GM12878 (cell line): ENCODE measurements at regions not wholly inside any gene's neighbourhood (a gene's known extent, or its start where the extent isn't known, plus 50 kb on each side); places are given as distances from the start of the nearest gene placed in this dataset.

Source experiments
- ATAC-seq: fragments of 200-7000 bp; cut with Tn5 transposase; 3 replicates; pipeline ENCODE4 v1.9.1; 2020; ENCODE audit warnings: mild to moderate bottlenecking, moderate library complexity
- BruUV-seq: library from RNA; stranded (reverse); fragments of 400-500 nt; replicated peaks from 2 replicates; lab custom pipeline; 2021; lab: Mats Ljungman, UMichigan
- CTCF ChIA-PET: fragments of 300-600 bp; sonication (Branson Sonifier 250); formaldehyde crosslinking; extraction: SDS; loops from one replicate; lab custom pipeline; 2021; ENCODE audit warnings: inconsistent platforms; lab: Yijun Ruan, JAX
- POLR2A ChIA-PET: fragments of 350-600 bp; formaldehyde crosslinking; extraction: SDS; loops from one replicate; lab custom pipeline; 2021; ENCODE audit warnings: inconsistent platforms; lab: Charles Lee
- RAD21 ChIA-PET: fragments of 300-600 bp; sonication (Branson Sonifier 250); formaldehyde crosslinking; loops from one replicate; lab custom pipeline; 2023; ENCODE audit warnings: antibody characterized with exemption; ENCODE audit not compliant: unreplicated experiment; lab: Charles Lee
- SMC1A ChIA-PET: fragments of 300-600 bp; sonication (Branson Sonifier 250); formaldehyde crosslinking; loops from one replicate; lab custom pipeline; 2023; ENCODE audit not compliant: unreplicated experiment, uncharacterized antibody; lab: Charles Lee
- DNase-seq: peaks from one replicate; pipeline ENCODE4 v3.0.0-alpha.2; 2011; ENCODE audit warnings: low read depth, low spot score
- FAIRE-seq: peaks from 3 replicates; lab custom pipeline; 2011; peaks lifted over from hg19 to GRCh38; lab: Jason Lieb, UNC
- H2AFZ ChIP-seq: 2 replicates; pipeline ENCODE4 v1.6.0; 2011; ENCODE audit warnings: low read depth, low read length, control low read depth; ENCODE audit not compliant: control insufficient read depth
- H3K27ac ChIP-seq: 2 replicates; pipeline ENCODE4 v1.5.1; 2011; ENCODE audit warnings: control low read depth; ENCODE audit not compliant: control insufficient read depth, insufficient read depth
- H3K27me3 ChIP-seq, 2 experiments: replicated peaks in 1 of 2; 2 replicates each; pipeline versions ENCODE4 v1.6.0 to v1.6.1; 2011; ENCODE audit warnings: low read length in 1 of 2; ENCODE audit not compliant: control insufficient read depth in 2 of 2, insufficient read depth in 2 of 2
- H3K36me3 ChIP-seq, 2 experiments: 2 replicates each; pipeline ENCODE4 v1.5.1; 2011; ENCODE audit warnings: low read length in 1 of 2; ENCODE audit not compliant: control insufficient read depth in 2 of 2, insufficient read depth in 2 of 2
- H3K4me1 ChIP-seq: 2 replicates; pipeline ENCODE4 v1.6.1; 2011; ENCODE audit warnings: mild to moderate bottlenecking, low read length, moderate library complexity, mixed read lengths; ENCODE audit not compliant: control insufficient read depth, insufficient read depth
- H3K4me2 ChIP-seq: 2 replicates; pipeline ENCODE4 v1.6.0; 2011; ENCODE audit warnings: control low read depth; ENCODE audit not compliant: control insufficient read depth, insufficient read depth
- H3K4me3 ChIP-seq: fragments of 200-600 bp; sonication (generic); 2 replicates; pipeline ENCODE4 v1.5.1; 2016
- H3K79me2 ChIP-seq: 2 replicates; pipeline ENCODE4 v1.6.0; 2011; ENCODE audit warnings: low read length; ENCODE audit not compliant: control insufficient read depth, insufficient read depth
- H3K9ac ChIP-seq: 2 replicates; pipeline ENCODE4 v1.8.0; 2011; ENCODE audit warnings: low read length, control low read depth, mixed read lengths; ENCODE audit not compliant: control insufficient read depth, insufficient read depth
- H3K9me3 ChIP-seq: replicated peaks from 3 replicates; pipeline ENCODE4 v1.5.1; 2011; ENCODE audit warnings: mild to moderate bottlenecking, low read length; ENCODE audit not compliant: control insufficient read depth, insufficient read depth
- H4K20me1 ChIP-seq: 2 replicates; pipeline ENCODE4 v1.6.0; 2011; ENCODE audit not compliant: control insufficient read depth, insufficient read depth
- CBX3 ChIP-seq: fragments of 200-600 bp; sonication (generic); IDR thresholded peaks from 2 replicates; pipeline ENCODE4 v1.6.1; 2016; ENCODE audit warnings: low read depth, borderline replicate concordance
- CHD1 ChIP-seq: IDR thresholded peaks from 2 replicates; pipeline ENCODE4 v1.6.1; 2012; ENCODE audit warnings: low read depth, low read length, improper control_type of control experiment
- CREB1 ChIP-seq: IDR thresholded peaks from 2 replicates; pipeline ENCODE4 v1.6.1; 2012; ENCODE audit warnings: low read depth, mild to moderate bottlenecking, inconsistent platforms
- E2F4 ChIP-seq: IDR thresholded peaks from 2 replicates; pipeline ENCODE4 v1.6.1; 2012; ENCODE audit warnings: low read depth, low read length, improper control_type of control experiment
- EP300 ChIP-seq, 2 experiments: fragments of 150-350 bp in 1 of 2; IDR thresholded peaks; 2 replicates each; pipeline ENCODE4 v1.6.1; 2011 to 2012; ENCODE audit warnings: low read depth in 2 of 2, low read length in 2 of 2, borderline replicate concordance in 1 of 2, improper control_type of control experiment in 1 of 2, inconsistent platforms in 1 of 2; ENCODE audit not compliant: control insufficient read depth in 1 of 2
- ESRRA ChIP-seq: IDR thresholded peaks from 2 replicates; pipeline ENCODE4 v1.6.1; 2012; ENCODE audit warnings: mild to moderate bottlenecking, low read length, improper control_type of control experiment
- NFYB ChIP-seq: IDR thresholded peaks from 2 replicates; pipeline ENCODE4 v1.6.1; 2011; ENCODE audit warnings: low read depth, mild to moderate bottlenecking, low read length, improper control_type of control experiment, moderate library complexity; ENCODE audit not compliant: insufficient read depth
- NR2C2 ChIP-seq: IDR thresholded peaks from 2 replicates; pipeline ENCODE4 v1.6.1; 2011; ENCODE audit warnings: borderline replicate concordance, low read depth; ENCODE audit not compliant: control insufficient read depth, insufficient read length
- RCOR1 ChIP-seq: conservative IDR thresholded peaks from 2 replicates; pipeline ENCODE4 v1.6.1; 2012; ENCODE audit warnings: low read depth, low read length, improper control_type of control experiment
- WGBS: methylation state at CpG from one replicate; pipeline ENCODE4 v1.1.6; 2016; ENCODE audit warnings: low lambda C conversion rate; ENCODE audit not compliant: insufficient replicate concordance, insufficient coverage; ENCODE audit errors: missing lambda C conversion rate; 5-methylcytosine and 5-hydroxymethylcytosine counted together
- in situ Hi-C: fragments of 300-500 bp; cut with MboI; formaldehyde crosslinking; loops from 9 replicates; pipeline ENCODE4 v1.14.3; 2018; ENCODE audit warnings: mixed read lengths
- intact Hi-C: fragments of 100-400 bp; cut with micrococcal nuclease; formaldehyde crosslinking; loops from one replicate; pipeline ENCODE4 v1.14.2; 2022; ENCODE audit not compliant: unreplicated experiment
- TF ChIP-seq, protein P1 (sequence below): IDR thresholded peaks from 2 replicates; pipeline ENCODE4 v1.6.1; 2011; ENCODE audit warnings: mild to moderate bottlenecking, low read depth, low read length, moderate library complexity; ENCODE audit not compliant: insufficient replicate concordance

DNA sequence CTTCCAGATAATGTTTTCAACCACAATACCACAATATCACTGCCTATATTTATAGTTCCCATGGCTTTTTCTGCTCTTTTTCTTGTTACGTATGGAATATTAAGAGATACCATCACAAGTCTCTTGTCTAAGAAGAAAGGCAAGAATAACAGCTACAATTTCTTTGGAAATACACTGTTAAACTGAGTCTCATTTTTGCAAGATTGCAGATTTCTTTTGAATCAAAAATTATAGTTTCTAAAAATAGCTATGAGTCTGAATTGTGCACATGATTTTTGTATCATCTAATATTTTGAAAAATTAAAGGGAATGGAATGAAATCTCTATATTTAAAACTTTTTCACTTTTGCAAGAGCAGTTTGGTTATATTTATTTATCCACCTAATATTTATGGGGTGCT lies 1120.8 kb downstream of the EFNB2 start:
- no peak overlapping the region for H3K27ac ChIP-seq
- BruUV-seq: no TSS peak
- no peak overlapping the region for H3K4me3 ChIP-seq
- in situ Hi-C loops (no loop called here), intact Hi-C loops (no loop called here)
- ChIA-PET SMC1A (no interaction called here), CTCF (interaction anchor here (0.9 to 1.4 kb wide), 4 partner anchors 10 to 1205 kb away, joined by 3 to 4 read pairs (median 3); no protein-coding TSS in a partner anchor), POLR2A (no interaction called here), RAD21 (no interaction called here)
- H3K4me1 ChIP-seq: no peaks in the 10 kb centered on the region
- 0% methylated on average over 1 of the region's 1 CpG for WGBS
- FAIRE-seq: no peak
- no peak for DNase-seq
- no peaks in the 10 kb centered on the region for H4K20me1 ChIP-seq
- TF ChIP-seq EP300 (IDR thresholded peaks at IDR 0.05; ENCODE audit: borderline replicate concordance in 1 of 2, control insufficient read depth in 1 of 2, low read depth in 2 of 2, low read length in 2 of 2): no peak
- no peak for TF ChIP-seq ESRRA
- TF ChIP-seq CBX3: no peak
- TF ChIP-seq CREB1: no peak
- TF ChIP-seq CHD1: no peak
- TF ChIP-seq, protein P1, sequence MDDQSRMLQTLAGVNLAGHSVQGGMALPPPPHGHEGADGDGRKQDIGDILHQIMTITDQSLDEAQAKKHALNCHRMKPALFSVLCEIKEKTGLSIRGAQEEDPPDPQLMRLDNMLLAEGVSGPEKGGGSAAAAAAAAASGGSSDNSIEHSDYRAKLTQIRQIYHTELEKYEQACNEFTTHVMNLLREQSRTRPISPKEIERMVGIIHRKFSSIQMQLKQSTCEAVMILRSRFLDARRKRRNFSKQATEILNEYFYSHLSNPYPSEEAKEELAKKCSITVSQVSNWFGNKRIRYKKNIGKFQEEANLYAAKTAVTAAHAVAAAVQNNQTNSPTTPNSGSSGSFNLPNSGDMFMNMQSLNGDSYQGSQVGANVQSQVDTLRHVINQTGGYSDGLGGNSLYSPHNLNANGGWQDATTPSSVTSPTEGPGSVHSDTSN: no peak
- H3K4me2 ChIP-seq: no peak overlapping the region
- no peak overlapping the region for H3K9ac ChIP-seq
- no peaks in the 10 kb centered on the region for H3K9me3 ChIP-seq
- ATAC-seq: no peak
- H2AFZ ChIP-seq: no peak overlapping the region
- no peaks in the 10 kb centered on the region for H3K79me2 ChIP-seq
- H3K36me3 ChIP-seq: no peaks in the 10 kb centered on the region
- no peaks in the 10 kb centered on the region for H3K27me3 ChIP-seq

DNA sequence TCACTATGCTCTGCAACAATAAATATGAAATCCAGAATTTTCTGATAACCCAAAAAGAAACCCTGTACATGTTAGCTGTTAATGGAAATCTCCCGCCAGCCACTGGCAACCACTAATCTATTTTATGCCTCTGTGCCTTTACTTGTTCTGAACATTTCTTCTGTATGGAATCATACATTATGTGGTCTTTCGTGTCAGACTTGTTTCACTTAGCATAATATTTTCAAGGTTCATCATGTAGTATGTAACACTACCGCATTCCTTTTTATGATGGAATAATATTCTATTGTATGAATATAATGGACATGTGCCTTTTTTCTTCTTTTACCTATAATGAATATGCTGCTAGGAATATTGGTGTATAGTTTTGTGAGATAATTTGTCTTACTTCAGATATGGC lies 1123.3 kb downstream of the EFNB2 start:
- TF ChIP-seq NFYB: no peak
- no peak for TF ChIP-seq NR2C2
- TF ChIP-seq, protein P1: no peak
- no peak for TF ChIP-seq E2F4
- no peak for TF ChIP-seq RCOR1
- Histone ChIP-seq H4K20me1 (no peaks in the 10 kb centered on the region), H3K9me3 (no peaks in the 10 kb centered on the region), H3K9ac (no peak overlapping the region), H3K27me3 (no peaks in the 10 kb centered on the region), H3K4me1 (no peaks in the 10 kb centered on the region), H3K4me2 (no peak overlapping the region), H3K4me3 (no peak overlapping the region), H3K27ac (no peak overlapping the region), H3K36me3 (no peaks in the 10 kb centered on the region), H2AFZ (no peak overlapping the region), H3K79me2 (no peaks in the 10 kb centered on the region)
- FAIRE-seq: no peak
- POLR2A ChIA-PET: no interaction called here
- SMC1A ChIA-PET: interaction anchor here (0.6 kb wide), 1 partner anchor 1116 kb away, joined by 3 read pairs; no protein-coding TSS in a partner anchor
- in situ Hi-C loops (no loop called here), intact Hi-C loops (no loop called here)
- RAD21 ChIA-PET: no interaction called here
- 47% methylated on average over 3 of the region's 3 CpGs for WGBS
- ATAC-seq: no peak
- CTCF ChIA-PET: no interaction called here
- DNase-seq: no peak
- no TSS peak for BruUV-seq
